Spinal cord (tissue), 9 donors: ENCODE measurements at regions not wholly inside any gene's neighbourhood (a gene's known extent, or its start where the extent isn't known, plus 50 kb on each side); places are given as distances from the start of the nearest gene placed in this dataset.
"Not testable (repeated sequence)": the region's sequence is repeated elsewhere in the genome, so short reads cannot be mapped to it uniquely, and the experiment has no call there.

Experiments used
- DNase-seq, 6 donors: peaks; one replicate each; pipeline versions ENCODE4 v3.0.0 to v3.0.0-alpha.2; 2013 to 2015; ENCODE audit warnings: low spot score in 6 of 6, low read depth in 4 of 6
- H3K27ac ChIP-seq: one replicate; pipeline ENCODE4 v1.5.1; 2013; ENCODE audit warnings: low read depth, low read length, control low read depth
- H3K27me3 ChIP-seq: one replicate; pipeline ENCODE4 v1.6.1; 2013; ENCODE audit warnings: low read length; ENCODE audit not compliant: control insufficient read depth, insufficient read depth
- H3K36me3 ChIP-seq: one replicate; pipeline ENCODE4 v1.6.1; 2013; ENCODE audit warnings: low read length; ENCODE audit not compliant: control insufficient read depth, insufficient read depth
- H3K4me1 ChIP-seq: one replicate; pipeline ENCODE4 v1.6.1; 2013; ENCODE audit warnings: low read length; ENCODE audit not compliant: control insufficient read depth, insufficient read depth
- H3K4me3 ChIP-seq: one replicate; pipeline ENCODE4 v1.5.1; 2013; ENCODE audit warnings: low read depth, low read length, control low read depth
- H3K9me3 ChIP-seq: one replicate; pipeline ENCODE4 v1.6.1; 2013; ENCODE audit warnings: low read length; ENCODE audit not compliant: control insufficient read depth, insufficient read depth
- WGBS: methylation state at CpG from one replicate; pipeline ENCODE4 v1.1.5; 2013; ENCODE audit warnings: missing lambda C conversion rate; ENCODE audit not compliant: insufficient coverage; 5-methylcytosine and 5-hydroxymethylcytosine counted together
- donor health status: healthy.

GRCh38 chr1:227508431-227508830 lies 54.9 kb upstream of the ZNF678 start:
- H3K9me3 ChIP-seq: no peaks in the 10 kb centered on the region
- H3K27me3 ChIP-seq: no peaks in the 10 kb centered on the region
- H3K4me1 ChIP-seq: no peaks in the 10 kb centered on the region
- no peaks in the 10 kb centered on the region for H3K36me3 ChIP-seq
- H3K27ac ChIP-seq: no peak overlapping the region
- no peak for DNase-seq
- H3K4me3 ChIP-seq: no peak overlapping the region
- WGBS: 92% methylated on average over 2 of the region's 2 CpGs

- not testable (repeated sequence) for DNase-seq, H3K9me3 ChIP-seq, H3K36me3 ChIP-seq, H3K27ac ChIP-seq, H3K4me3 ChIP-seq, H3K4me1 ChIP-seq, H3K27me3 ChIP-seq
- WGBS: no CpG with 5 or more reads among the region's 30 CpGs
These were observed 56.6 kb upstream of the ZNF678 start for GRCh38 chr1:227506490-227507393.

- not testable (repeated sequence) for H3K27ac ChIP-seq, H3K4me1 ChIP-seq, H3K36me3 ChIP-seq, H3K9me3 ChIP-seq, H3K4me3 ChIP-seq, DNase-seq, H3K27me3 ChIP-seq
- WGBS: no CpG with 5 or more reads among the region's 5 CpGs
These were observed 67.3 kb upstream of the ZNF678 start for GRCh38 chr1:227496045-227496444.

- not testable (repeated sequence) for H3K36me3 ChIP-seq, H3K4me1 ChIP-seq, H3K27ac ChIP-seq, DNase-seq, H3K9me3 ChIP-seq, H3K4me3 ChIP-seq, H3K27me3 ChIP-seq
- no CpG with 5 or more reads among the region's 14 CpGs for WGBS
These were observed 69.3 kb upstream of the ZNF678 start for GRCh38 chr1:227493863-227494551.

GRCh38 chr1:227490478-227490877 lies 72.9 kb upstream of the ZNF678 start:
- Histone ChIP-seq H3K4me3 (no peak overlapping the region), H3K9me3 (no peaks in the 10 kb centered on the region), H3K27ac (no peak overlapping the region), H3K4me1 (no peaks in the 10 kb centered on the region), H3K36me3 (no peaks in the 10 kb centered on the region), H3K27me3 (no peaks in the 10 kb centered on the region)
- 85% methylated on average over 5 of the region's 5 CpGs for WGBS
- no peak for DNase-seq

GRCh38 chr1:227490001-227490400 lies 73.4 kb upstream of the ZNF678 start:
- no peaks in the 10 kb centered on the region for H3K36me3 ChIP-seq
- WGBS: 95% methylated on average over 2 of the region's 2 CpGs
- no peak overlapping the region for H3K4me3 ChIP-seq
- no peaks in the 10 kb centered on the region for H3K27me3 ChIP-seq
- H3K27ac ChIP-seq: no peak overlapping the region
- H3K4me1 ChIP-seq: no peaks in the 10 kb centered on the region
- H3K9me3 ChIP-seq: no peaks in the 10 kb centered on the region
- DNase-seq: no peak

- DNase-seq: no peak
- Histone ChIP-seq H3K36me3 (no peaks in the 10 kb centered on the region), H3K9me3 (no peaks in the 10 kb centered on the region), H3K27me3 (no peaks in the 10 kb centered on the region), H3K27ac (no peak overlapping the region), H3K4me3 (no peak overlapping the region), H3K4me1 (no peaks in the 10 kb centered on the region)
- 88% methylated on average over 2 of the region's 3 CpGs for WGBS
These were observed 73.8 kb upstream of the ZNF678 start for GRCh38 chr1:227489572-227489971.

GRCh38 chr1:227487606-227488005 lies 75.8 kb upstream of the ZNF678 start:
- Histone ChIP-seq H3K9me3 (no peaks in the 10 kb centered on the region), H3K4me3 (no peak overlapping the region), H3K27ac (no peak overlapping the region), H3K27me3 (no peaks in the 10 kb centered on the region), H3K36me3 (no peaks in the 10 kb centered on the region), H3K4me1 (no peaks in the 10 kb centered on the region)
- DNase-seq: no peak

GRCh38 chr1:227486559-227486958 lies 76.8 kb upstream of the ZNF678 start:
- no peak for DNase-seq
- Histone ChIP-seq H3K9me3 (no peaks in the 10 kb centered on the region), H3K4me1 (no peaks in the 10 kb centered on the region), H3K36me3 (no peaks in the 10 kb centered on the region), H3K27me3 (no peaks in the 10 kb centered on the region), H3K4me3 (no peak overlapping the region), H3K27ac (no peak overlapping the region)
- WGBS: no CpG with 5 or more reads among the region's 3 CpGs

- no peak overlapping the region for H3K4me3 ChIP-seq
- no peaks in the 10 kb centered on the region for H3K4me1 ChIP-seq
- no peaks in the 10 kb centered on the region for H3K9me3 ChIP-seq
- no peak for DNase-seq
- no peaks in the 10 kb centered on the region for H3K27me3 ChIP-seq
- no peak overlapping the region for H3K27ac ChIP-seq
- no peaks in the 10 kb centered on the region for H3K36me3 ChIP-seq
These were observed 81.4 kb upstream of the ZNF678 start for GRCh38 chr1:227482023-227482299.
